ENCODE measurements at regions not wholly inside any gene's neighbourhood (a gene's known extent, or its start where the extent isn't known, plus 50 kb on each side); places are given as distances from the start of the nearest gene placed in this dataset.
"Not testable (repeated sequence)": the region's sequence is repeated elsewhere in the genome, so short reads cannot be mapped to it uniquely, and the experiment has no call there.

- not testable (repeated sequence) for DNase-seq
Measured at GRCh38 chr15:88965097-88965496, 51.9 kb upstream of the MFGE8 start.

GRCh38 chr15:88970232-88970631 is 57.1 kb upstream of the MFGE8 start:
- no peak for DNase-seq

- DNase-seq = no peak
Measured at GRCh38 chr15:88974392-88974791, 61.2 kb upstream of the MFGE8 start.

- DNase-seq = no peak
Measured at GRCh38 chr15:88975891-88976290, 62.7 kb upstream of the MFGE8 start.

- no peak for DNase-seq
Measured at GRCh38 chr15:88976656-88977055, 63.5 kb upstream of the MFGE8 start.

GRCh38 chr15:88979674-88980073 is 66.5 kb upstream of the MFGE8 start:
- no peak for DNase-seq

GRCh38 chr15:88980498-88980897 is 67.3 kb upstream of the MFGE8 start:
- DNase-seq = no peak

- no peak for DNase-seq
Measured at GRCh38 chr15:88981244-88982215, 68.4 kb upstream of the MFGE8 start.

GRCh38 chr15:88982304-88982945 is 69.2 kb upstream of the MFGE8 start:
- no peak for DNase-seq

GRCh38 chr15:88982946-88983342 is 69.8 kb upstream of the MFGE8 start:
- DNase-seq = no peak

- no peak for DNase-seq
Measured at GRCh38 chr15:88983861-88984429, 70.8 kb upstream of the MFGE8 start.

GRCh38 chr15:88985547-88986393 is 72.6 kb upstream of the MFGE8 start:
- DNase-seq = no peak

- DNase-seq = no peak
Measured at GRCh38 chr15:88986949-88987590, 73.9 kb upstream of the MFGE8 start.

GRCh38 chr15:88987591-88987933 is 74.4 kb upstream of the MFGE8 start:
- no peak for DNase-seq

- DNase-seq = no peak
Measured at GRCh38 chr15:88987934-88988671, 74.9 kb upstream of the MFGE8 start.

- DNase-seq = no peak
Measured at GRCh38 chr15:88989578-88989977, 76.4 kb upstream of the MFGE8 start.

- no peak for DNase-seq
Measured at GRCh38 chr15:88990185-88990679, 77.1 kb upstream of the MFGE8 start.

- no peak for DNase-seq
Measured at GRCh38 chr15:88992216-88992615, 79.0 kb upstream of the MFGE8 start.

GRCh38 chr15:88992912-88993376 is 79.8 kb upstream of the MFGE8 start:
- DNase-seq = no peak

GRCh38 chr15:88993662-88994061 is 80.5 kb upstream of the MFGE8 start:
- DNase-seq = no peak

GRCh38 chr15:88994286-88994685 is 81.1 kb upstream of the MFGE8 start:
- DNase-seq = no peak

Data from CD4-positive, alpha-beta T cell treated with Interleukin-15 for 1 hour (primary cell).